Posterior vena cava (tissue), 2 donors: ENCODE measurements at regions not wholly inside any gene's neighbourhood (a gene's known extent, or its start where the extent isn't known, plus 50 kb on each side); places are given as distances from the start of the nearest gene placed in this dataset.
"Not testable (repeated sequence)": the region's sequence is repeated elsewhere in the genome, so short reads cannot be mapped to it uniquely, and the experiment has no call there.

ENCODE experiments used
- DNase-seq: peaks from one replicate; pipeline ENCODE4 v3.0.0-alpha.2; 2020; ENCODE audit warnings: low spot score
- intact Hi-C, 2 donors: fragments of 100-400 bp; cut with DNase I; formaldehyde crosslinking; loops; one replicate each; pipeline versions ENCODE4 v1.14.1 to v1.14.2; 2022 to 2023
- donor health status: DM: yes; HTN: yes; CAD: no.
- donor health status: DM: yes; HTN: yes; CAD: no.

DNA sequence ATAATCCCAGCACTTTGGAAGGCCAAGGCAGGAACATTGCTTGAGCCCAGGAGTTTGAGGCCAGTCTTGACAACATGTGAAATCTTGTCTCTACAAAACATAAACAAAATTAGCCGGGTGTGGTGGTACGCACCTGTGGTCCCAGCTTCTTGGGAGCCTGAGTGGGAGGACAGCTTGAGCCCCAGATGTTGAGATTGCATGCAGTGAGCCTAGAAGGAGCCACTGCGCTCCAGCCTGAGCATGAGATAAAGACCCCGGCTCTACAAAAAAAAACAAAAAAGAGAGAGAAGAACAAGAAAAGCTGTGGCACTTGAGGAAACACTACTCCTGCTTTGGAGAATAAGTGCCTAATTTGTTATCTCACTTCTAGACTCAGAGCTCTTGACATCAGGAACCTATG lies 146.6 kb downstream of the GLUL start:
- intact Hi-C loops = no loop called here
- no peak for DNase-seq

DNA sequence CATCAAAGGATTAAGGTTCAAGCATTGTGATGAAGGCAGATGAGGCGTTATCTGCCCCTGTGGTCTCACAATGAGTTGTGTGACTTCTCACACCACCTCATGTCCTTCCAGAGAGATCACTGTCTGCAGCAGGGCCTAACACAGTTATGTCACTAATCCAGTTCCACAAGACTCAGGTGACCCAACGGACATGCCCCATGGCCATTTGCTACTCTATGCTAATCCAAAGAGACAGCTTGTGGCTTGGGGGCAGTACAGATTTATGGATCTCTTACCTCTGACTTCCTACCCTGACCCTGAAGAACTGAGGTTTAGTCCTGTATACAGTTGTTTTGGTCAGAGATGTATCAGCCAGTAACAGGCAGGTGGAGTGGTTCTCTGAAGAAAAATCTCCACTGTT lies 147.1 kb downstream of the GLUL start:
- DNase-seq = no peak
- intact Hi-C loops = no loop called here

DNA sequence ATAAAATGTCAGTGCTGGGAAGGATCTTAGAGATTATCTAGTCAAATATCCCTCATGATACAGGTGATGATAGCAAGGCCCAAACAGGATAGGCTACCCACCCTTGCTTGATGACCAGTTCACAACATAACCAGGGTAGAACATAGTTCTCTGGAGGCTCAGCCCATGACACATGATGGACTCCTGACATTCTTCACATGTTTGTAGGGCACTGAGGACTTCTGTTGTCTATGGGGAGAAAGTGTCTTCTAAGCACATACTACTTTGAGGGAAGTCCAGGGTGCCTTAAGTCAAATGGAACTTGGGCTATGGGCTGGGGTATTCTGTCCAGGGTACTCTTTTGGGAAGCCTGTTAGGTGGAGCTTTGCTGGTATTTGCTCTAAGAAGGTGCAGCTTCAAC lies 148.9 kb downstream of the GLUL start:
- intact Hi-C loops = no loop called here
- DNase-seq = no peak

GRCh38 chr1:182240085-182240484 lies 151.5 kb downstream of the GLUL start:
- intact Hi-C loops = no loop called here
- DNase-seq = no peak

- no peak for DNase-seq
- intact Hi-C loops = no loop called here
Observed at GRCh38 chr1:182238421-182238820, 153.2 kb downstream of the GLUL start.

DNA sequence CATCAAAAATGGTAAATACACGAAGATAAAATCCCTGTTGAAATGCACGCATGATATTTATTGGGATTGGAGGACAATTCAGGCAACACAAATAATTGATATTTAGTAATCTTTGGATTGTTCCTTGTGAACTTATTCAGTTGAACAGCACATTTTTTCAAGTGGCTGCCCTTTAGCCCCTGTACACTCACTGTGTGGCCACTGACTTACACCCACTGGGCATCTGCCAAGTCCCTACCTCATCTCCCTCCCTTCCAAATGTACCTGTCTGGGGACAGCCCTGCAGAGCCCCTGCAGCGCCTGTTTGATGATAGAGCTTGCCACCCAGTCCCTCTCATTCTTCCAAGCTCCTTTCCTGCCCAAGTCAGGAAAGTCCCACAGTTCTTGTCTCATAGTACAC lies 154.3 kb downstream of the GLUL start:
- no peak for DNase-seq
- intact Hi-C loops = no loop called here

GRCh38 chr1:182236651-182237077 lies 154.9 kb downstream of the GLUL start:
- intact Hi-C loops = no loop called here
- DNase-seq = no peak

DNA sequence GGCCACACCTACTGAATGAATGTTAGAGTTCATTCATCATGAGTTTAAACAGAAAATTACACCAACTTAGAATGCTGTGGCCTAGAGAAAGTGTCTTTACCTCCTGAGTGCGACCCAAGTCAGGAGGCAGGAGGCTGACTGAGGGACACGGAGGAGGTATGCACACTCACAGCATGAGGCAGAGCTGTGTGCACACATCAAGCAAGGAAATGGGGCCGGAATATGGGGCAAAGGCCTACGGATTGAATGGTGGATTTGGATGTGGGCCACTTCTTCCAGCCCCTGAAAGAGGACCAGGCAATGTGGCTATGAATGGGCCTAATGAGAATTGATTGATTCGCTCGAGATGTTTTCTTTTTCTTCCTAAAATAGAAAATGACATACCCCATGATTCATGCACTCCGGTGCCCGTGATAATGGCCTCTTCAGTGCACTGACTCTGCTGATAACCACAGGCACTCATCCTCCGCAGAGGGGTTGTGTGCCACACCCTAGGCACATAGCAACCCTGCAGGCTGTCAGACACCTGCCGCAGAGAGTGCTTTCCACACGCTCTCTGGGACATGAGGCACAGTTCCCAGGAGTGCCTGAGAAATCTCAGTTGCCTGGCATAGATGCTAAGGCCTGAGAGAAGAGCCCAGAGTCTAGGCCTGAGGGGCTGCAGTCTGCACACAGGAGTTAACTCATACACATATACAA lies 155.5 kb downstream of the GLUL start:
- intact Hi-C loops = no loop called here
- no peak for DNase-seq

DNA sequence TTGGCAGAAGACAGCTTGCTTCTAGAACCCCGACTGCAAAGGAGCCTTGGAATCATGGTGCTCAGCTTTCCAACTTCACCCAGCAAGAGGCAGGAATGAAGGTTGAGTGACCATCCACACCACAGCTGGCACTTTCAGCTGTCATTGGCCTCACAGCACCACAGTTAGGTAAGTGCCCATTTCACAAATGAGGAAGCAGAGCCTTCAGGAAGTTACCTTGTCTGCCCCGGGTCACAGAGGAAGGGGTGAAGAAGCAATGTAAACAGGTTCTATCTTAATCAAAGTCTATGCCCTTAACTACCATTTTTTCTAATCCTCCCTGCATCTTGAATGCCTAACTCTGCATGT lies 156.0 kb downstream of the GLUL start:
- intact Hi-C loops = no loop called here
- no peak for DNase-seq

DNA sequence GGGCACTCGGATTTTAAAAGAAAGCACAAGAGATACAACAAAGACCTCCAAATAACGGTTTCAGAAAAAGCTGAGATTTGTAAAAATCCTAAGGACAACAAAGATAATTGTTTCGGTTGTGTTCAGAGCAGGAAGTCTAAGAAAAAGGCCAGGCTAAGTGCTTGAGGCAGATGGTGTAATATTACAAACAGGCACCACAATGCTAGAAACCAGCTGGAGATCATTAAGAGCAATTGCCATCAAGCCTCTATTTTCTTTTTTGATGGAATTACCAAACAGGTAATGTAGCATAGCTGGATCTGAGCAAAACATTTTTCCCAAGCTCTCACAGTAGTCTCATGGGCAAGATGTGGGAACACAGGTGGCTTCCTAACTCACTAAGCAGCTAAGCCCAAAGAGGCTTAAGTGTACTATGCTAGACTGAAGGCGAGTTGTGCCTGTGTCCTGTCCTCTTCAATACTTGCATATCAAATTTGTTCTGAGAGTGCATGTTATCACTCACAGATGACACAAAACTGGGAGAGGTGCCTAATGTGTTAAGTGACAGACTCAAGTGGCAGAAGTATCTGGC lies 161.6 kb downstream of the GLUL start:
- intact Hi-C loops = no loop called here
- DNase-seq = no peak

DNA sequence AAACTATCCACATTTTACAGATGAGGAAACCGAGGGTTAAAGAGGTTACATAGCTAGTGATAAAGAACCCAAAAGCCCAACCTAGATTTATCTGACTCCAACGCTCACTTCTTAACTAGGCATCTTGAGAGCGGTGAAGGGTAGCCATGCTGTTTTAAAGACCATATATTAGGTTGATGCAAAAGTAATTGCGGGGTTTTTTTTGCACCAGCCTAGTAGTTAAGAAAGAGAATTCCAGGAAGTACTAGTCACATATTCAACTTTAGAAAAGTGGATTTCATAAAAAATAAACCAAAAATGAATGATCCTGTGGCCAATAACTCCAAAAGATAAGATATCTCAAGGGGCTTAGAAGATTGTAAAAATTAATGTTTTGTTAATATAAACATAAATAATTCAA lies 162.1 kb downstream of the GLUL start:
- DNase-seq = no peak
- intact Hi-C loops = no loop called here

GRCh38 chr1:182227864-182228547 lies 163.6 kb downstream of the GLUL start:
- intact Hi-C loops = no loop called here
- no peak for DNase-seq

DNA sequence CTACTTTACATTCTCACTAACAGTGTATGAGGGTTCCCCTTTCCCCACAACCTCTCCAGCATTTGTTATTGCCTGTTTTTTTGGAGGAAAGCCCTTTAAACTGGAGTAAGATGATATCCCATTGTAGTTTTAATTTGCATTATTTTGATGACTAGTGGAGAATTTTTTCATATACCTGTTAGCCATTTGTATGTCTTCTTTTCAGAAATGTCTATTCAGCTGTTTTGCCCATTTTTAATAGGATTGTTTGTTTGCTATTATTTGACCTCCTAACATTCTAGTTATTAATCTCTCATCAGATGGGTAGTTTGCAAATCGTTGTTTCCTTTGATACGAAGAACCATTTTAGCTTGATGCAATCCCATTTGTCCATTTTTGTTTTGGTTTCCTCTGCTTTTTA lies 165.0 kb downstream of the GLUL start:
- intact Hi-C loops = no loop called here
- no peak for DNase-seq

GRCh38 chr1:182225755-182226154 lies 164.2 kb upstream of the ZNF648 start:
- intact Hi-C loops = not testable (repeated sequence)

DNA sequence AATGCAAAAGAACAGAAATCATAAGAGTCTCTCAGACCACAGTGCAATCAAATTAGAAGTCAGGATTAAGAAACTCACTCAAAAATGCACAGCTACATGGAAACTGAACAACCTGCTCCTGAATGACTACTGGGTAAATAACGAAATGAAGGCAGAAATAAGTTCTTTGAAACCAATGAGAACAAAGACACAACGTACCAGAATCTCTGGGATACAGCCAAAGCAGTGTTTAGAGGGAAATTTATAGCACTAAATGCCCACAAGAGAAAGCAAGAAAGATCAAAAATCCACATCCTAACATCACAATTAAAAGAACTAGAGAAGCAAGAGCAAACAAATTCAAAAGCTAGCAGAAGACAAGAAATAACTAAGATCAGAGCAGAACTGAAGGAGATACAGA lies 160.5 kb upstream of the ZNF648 start:
- DNase-seq = not testable (repeated sequence)

More at GRCh38 chr1:182225755-182226154, 164.2 kb upstream of the ZNF648 start:
- DNase-seq = not testable (repeated sequence)

DNA sequence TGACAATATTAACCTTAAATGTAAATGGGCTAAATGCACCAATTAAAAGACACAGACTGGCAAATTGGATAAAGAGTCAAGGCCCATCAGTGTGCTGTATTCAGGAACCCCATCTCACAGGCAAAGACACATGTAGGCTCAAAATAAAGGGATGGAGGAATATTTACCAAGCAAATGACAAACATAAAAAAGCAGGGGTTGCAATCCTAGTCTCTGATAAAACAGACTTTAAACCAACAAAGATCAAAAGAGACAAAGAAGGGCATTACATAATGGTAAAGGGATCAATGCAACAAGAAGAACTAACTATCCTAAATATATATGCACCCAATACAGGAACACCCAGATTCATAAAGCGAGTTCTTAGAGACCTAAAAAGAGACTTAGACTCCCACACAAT lies 159.9 kb upstream of the ZNF648 start:
- DNase-seq, intact Hi-C loops: not testable (repeated sequence)

More for the DNA sequence above, 160.5 kb upstream of the ZNF648 start:
- intact Hi-C loops = not testable (repeated sequence)

DNA sequence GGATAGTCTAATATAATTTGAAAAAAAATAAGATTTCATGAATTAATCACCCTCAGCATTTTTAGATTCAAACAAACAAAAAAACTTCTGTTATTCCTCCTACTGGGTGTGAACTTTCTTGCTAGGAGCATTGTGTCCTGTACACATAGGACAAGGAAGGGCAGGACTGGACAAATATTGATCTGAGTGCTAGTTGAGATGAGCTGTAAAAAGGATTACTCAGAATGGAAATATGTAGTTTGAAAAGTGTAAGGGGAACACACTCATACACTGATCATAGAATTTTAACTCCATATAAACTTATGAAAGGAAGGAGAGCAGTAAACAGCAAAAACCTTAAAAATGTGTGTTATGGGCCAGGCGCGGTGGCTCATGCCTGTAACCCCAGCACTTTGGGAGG lies 156.5 kb upstream of the ZNF648 start:
- no peak for DNase-seq
- intact Hi-C loops = no loop called here

GRCh38 chr1:182217071-182217470 lies 155.6 kb upstream of the ZNF648 start:
- no peak for DNase-seq
- intact Hi-C loops = no loop called here

GRCh38 chr1:182215764-182216163 lies 154.3 kb upstream of the ZNF648 start:
- intact Hi-C loops = no loop called here
- DNase-seq = no peak

DNA sequence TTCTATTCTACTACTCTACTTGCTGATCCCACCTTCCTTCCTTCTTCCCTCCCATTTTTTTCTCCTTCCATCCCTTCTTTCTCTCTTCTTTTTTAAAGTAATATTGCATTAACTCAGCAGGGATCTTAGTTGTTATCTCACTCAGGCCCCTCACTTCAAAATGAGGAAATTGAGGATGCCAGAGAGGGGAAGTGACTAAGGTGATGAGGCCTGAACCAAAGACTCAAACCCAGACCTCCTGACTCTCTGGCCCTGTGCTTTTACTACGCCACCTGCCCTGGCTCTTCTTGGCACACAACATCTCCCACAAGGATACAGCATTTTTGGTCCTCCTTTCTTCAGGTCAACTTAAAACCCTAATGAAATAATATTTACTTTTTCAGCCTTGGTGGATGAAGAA lies 151.7 kb upstream of the ZNF648 start:
- intact Hi-C loops = no loop called here
- DNase-seq = no peak

DNA sequence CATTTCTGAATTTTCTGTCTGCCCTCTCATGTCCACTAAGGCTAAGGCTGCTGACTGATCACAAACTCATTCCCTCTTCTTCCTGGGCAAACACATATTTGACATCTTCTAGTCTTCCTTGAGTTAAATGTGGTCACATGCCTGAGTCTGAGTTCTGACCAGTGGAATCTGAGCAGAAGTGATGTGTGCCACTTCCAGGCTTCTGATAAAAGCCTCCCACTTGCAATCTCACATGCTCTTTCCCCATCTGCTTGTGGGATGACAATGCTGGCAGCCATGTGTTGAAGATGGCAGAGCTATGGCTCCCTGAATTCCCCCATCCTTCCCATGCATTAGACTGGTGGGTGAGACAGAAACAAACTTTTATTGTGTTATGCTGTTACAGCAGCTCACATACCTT lies 149.9 kb upstream of the ZNF648 start:
- intact Hi-C loops = no loop called here
- DNase-seq = no peak
